Sciatic nerve (tissue), 2 donors: ENCODE measurements at regions not wholly inside any gene's neighbourhood (a gene's known extent, or its start where the extent isn't known, plus 50 kb on each side); places are given as distances from the start of the nearest gene placed in this dataset.

Experiments
- ATAC-seq: fragments of 200-7000 bp; cut with Tn5 transposase; one replicate; pipeline ENCODE4 v1.9.1; 2020; ENCODE audit warnings: mild to moderate bottlenecking, moderate library complexity
- DNase-seq: peaks from one replicate; pipeline ENCODE4 v3.0.0-alpha.2; 2020; ENCODE audit warnings: low spot score
- intact Hi-C: fragments of 100-400 bp; cut with DNase I; formaldehyde crosslinking; loops from one replicate; pipeline ENCODE4 v1.14.2; 2022
- donor health status: DM: no; HTN: no; CAD: no.
- donor health status: DM: no; HTN: no; CAD: no.

GRCh38 chr17:5635949-5636348 lies 51.6 kb upstream of the NLRP1 start:
- no peak for DNase-seq
- ATAC-seq = no peak
- intact Hi-C loops = no loop called here

GRCh38 chr17:5638596-5638995 lies 54.3 kb upstream of the NLRP1 start:
- ATAC-seq (no peak), DNase-seq (no peak)
- intact Hi-C loops = no loop called here

DNA sequence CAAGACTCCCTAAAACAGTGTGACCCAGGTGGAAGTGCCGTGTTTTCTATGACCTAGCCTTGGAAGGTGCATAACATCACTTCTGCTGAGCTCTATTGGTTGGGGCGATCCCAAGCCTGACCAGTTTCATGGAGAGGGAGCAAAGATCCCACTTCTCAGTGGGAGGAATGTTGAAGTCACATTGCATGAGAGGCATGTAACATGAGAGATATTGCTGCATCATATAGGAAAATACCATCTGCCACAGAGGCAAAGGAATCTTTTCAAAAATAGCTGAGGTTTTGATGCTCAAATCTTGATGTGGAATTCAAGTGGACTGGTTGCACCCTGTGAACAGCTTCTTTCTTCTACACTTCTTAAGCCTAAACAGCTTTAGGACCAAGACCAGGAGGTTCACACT lies 56.4 kb upstream of the NLRP1 start:
- DNase-seq (no peak), ATAC-seq (no peak)
- intact Hi-C loops = no loop called here

DNA sequence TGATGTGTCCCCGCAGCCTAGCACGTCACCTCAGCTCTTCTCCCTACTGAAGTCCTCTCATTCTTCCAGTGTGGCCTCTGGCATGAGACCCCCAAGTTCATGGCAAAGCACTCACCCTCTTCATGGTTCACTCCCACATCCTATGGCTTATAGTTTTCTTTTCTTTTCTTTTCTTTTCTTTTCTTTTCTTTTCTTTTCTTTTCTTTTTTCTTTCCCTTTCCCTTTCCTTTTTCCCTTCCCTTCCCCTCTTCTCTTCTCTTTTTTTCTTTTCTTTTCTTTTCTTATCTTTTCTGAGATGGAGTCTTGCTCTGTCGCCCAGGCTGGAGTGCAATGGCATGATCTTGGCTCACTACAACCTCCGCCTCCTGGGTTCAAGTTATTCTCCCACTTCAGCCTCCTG lies 58.4 kb upstream of the NLRP1 start:
- ATAC-seq (no peak), DNase-seq (no peak)
- intact Hi-C loops = no loop called here

DNA sequence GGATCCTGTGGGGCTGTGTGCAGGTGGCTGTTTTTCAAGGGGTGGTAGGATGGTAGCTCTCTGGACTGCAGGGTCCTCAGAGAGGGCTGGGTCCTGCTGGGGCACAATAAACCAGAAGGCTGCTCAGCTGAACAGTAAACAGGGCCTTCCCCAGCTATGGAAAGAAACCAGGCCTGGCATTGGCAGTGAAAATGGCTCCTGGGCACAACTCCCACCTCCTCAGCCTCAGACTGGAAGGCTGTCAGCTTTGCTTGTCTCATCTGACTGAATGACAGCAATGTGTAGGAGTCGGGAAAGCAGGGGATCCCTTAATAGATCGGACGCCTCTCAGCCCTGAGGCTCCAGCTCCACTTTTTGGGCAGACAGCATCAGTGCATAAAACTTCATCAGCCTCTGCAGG lies 59.8 kb upstream of the NLRP1 start:
- DNase-seq (no peak), ATAC-seq (no peak)
- intact Hi-C loops = no loop called here

DNA sequence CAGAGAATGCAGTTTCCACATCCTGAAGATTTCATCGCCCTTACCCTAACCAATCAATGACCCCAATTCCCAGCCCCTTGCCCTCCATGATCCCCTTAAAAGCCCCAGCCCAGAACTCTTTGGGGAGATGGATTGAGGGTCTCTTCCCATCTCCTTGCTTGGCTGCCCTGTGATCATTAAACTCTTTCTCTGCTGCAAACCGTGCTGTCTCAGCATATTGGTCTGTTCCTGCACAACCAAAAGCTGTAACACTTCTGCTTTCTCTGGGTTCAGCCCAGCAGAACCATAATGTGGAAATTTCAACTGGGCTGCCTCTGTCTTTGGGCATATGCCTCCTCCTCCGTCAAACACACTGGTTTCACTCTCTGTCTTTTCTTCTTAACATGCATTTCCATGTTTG lies 67.0 kb upstream of the NLRP1 start:
- DNase-seq (no peak), ATAC-seq (no peak)
- intact Hi-C loops = no loop called here

DNA sequence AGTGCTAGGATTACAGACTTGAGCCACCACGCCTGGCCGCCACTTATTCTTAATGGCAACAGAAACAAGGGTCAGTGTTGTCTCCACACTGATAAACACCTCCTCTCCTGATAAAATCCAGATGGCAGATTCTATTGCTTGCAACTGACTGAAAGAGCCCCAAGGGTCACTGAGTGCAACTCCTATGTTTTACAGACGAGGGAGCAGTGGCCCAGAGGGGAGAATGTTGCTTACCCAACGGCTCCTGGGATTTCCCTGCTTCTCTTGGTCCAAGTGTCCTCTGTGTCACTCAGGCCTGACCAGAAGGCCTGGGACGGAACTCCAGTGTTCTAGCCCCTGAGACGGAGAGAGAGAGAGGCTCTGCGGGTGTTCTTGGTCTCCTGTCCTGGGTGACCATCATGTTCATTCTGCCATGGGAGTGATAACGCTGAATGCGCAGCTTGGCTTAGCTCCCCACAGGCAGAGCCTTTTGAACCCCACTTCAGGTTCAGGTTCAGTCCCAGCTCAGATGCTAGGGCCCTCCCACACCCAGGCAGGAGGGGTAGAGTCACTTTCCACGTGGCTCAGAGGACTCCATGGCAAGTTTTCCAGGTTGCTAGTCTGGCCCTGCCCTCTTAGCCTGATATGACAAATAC lies 77.3 kb upstream of the NLRP1 start:
- no peak for ATAC-seq
- no peak for DNase-seq
- intact Hi-C loops = no loop called here

GRCh38 chr17:5662409-5663085 lies 78.2 kb upstream of the NLRP1 start:
- intact Hi-C loops = no loop called here
- ATAC-seq (no peak), DNase-seq (no peak)

- ATAC-seq (no peak), DNase-seq (no peak)
- intact Hi-C loops = no loop called here
Measured at GRCh38 chr17:5665164-5665563, 80.9 kb upstream of the NLRP1 start.

GRCh38 chr17:5667871-5668270 lies 83.6 kb upstream of the NLRP1 start:
- DNase-seq = no peak
- intact Hi-C loops = no loop called here
- no peak for ATAC-seq

DNA sequence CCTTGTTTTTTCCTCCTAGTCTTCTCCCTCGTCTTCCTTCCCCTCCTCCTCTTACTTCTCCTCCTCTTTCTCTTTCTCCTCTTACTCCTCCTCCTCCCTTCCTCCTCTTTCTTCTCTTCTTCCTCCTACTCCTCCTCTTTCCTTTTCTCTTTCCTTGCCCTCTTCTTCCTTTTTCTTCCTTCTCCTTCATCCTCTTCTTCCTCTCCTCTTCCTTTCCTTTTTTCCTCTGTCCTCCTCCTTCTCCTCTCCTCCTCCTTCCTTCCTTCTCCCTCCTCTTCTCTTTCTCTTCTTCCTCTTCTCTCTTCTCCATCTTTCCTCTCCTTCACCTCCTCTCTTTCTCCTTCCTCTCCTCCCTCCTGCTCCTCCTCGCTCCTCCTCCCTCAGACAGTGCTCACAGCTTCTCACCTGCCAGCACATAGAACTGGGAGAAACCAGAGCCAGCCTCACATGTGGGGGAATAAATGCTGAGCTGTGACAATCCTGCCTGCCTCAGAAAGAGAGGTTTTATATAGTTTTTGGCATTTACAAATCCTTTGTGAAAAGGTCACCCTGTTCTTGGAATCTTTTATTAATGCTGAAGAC lies 84.3 kb upstream of the NLRP1 start:
- intact Hi-C loops = no loop called here
- no peak for DNase-seq

GRCh38 chr17:5669191-5669590 lies 84.9 kb upstream of the NLRP1 start:
- intact Hi-C loops = no loop called here
- ATAC-seq (no peak), DNase-seq (no peak)

More for the DNA sequence above, 84.3 kb upstream of the NLRP1 start:
- no peak for ATAC-seq

DNA sequence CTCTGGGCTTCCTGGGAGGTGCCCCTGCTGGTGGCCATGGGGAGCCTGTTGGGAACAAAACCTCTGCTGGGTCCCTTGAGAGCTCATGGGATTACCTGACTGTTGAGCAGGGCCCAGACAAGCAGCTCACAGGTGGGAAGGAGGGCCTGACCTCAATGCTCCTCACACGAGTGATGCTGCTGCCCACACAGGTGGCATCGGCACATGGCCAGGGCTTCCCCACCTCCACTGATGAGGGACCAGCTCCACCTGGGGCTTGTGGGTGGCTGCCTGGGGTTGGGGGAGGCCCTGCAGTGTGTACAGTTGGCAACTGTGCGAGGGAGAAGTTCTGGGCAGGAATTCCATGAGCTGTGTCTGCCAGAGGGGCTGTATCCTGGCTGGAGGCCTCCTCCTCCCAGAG lies 87.8 kb upstream of the NLRP1 start:
- intact Hi-C loops = no loop called here
- no peak for DNase-seq
- ATAC-seq = no peak

DNA sequence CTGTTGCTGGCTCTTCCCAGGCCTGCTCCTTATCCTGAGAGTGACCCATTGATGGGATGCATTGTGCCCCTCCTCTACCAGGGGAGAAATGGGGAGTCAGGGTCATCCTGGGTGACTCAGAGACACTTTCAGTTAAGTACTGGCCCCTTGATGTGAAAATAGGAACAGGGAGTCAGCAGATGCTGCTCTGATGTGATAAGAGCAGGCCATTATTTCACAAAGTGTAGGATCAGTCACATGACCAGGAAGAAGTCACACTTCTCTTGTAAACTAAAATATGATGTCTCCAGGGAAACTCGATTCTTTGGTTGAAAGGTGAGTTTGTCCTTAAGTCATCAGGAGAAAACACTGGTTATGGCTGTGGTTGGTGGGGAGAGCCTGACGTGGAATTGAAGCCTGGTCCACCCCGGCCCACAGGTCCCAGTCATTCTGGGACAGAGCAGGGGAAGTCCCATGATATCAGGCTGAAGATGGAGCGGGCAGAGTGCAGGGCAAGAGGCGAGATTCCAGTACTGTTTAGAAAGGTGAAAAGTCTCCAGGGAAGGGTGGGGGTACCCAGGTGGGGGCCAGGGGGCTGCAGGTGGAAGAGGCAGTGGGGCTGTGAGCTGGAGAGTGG lies 88.6 kb upstream of the NLRP1 start:
- DNase-seq = no peak
- intact Hi-C loops = no loop called here
- ATAC-seq = no peak

DNA sequence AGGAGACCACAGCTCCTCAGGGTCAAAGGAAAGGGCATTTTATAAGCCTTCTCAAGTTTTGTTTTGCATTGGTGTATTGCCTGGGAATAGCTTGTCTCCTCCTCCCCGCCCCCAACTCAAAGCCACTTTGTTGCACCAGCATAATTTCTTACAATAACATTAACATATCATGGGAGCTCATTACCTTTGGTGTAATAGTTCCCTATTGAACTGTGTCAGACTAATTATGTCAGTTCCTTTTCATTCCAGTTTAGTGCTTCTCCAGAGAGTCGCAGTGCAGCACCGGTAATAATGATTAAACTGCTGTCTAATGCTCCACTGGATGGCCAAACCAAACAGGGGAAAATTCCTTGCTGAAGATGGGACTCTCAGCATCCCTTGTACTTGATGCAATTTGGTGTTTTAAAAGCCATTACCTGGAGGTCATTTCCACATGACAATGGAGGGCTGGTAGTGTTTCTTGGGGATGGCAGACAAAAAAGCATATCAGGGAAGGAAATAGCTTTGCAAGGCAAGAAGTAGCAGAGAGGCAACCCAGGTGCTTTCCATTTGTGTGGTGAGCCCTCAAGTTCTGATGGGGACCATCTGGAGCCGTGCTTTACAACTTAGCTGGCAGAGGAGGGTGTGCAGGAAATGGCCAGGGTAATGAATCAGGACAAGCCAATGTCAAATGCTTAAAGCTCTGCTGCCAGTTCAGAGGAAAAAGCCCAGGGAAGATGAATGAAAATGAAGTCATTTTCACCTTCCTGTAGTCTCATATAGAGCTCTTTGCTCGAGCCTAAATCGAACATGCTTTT lies 91.5 kb upstream of the NLRP1 start:
- DNase-seq = no peak
- intact Hi-C loops = no loop called here
- no peak for ATAC-seq

- ATAC-seq = no peak
- no peak for DNase-seq
- intact Hi-C loops = no loop called here
Measured at GRCh38 chr17:5677620-5678019, 93.3 kb upstream of the NLRP1 start.

- DNase-seq (no peak), ATAC-seq (no peak)
- intact Hi-C loops = no loop called here
Measured at GRCh38 chr17:5678171-5678570, 93.9 kb upstream of the NLRP1 start.

DNA sequence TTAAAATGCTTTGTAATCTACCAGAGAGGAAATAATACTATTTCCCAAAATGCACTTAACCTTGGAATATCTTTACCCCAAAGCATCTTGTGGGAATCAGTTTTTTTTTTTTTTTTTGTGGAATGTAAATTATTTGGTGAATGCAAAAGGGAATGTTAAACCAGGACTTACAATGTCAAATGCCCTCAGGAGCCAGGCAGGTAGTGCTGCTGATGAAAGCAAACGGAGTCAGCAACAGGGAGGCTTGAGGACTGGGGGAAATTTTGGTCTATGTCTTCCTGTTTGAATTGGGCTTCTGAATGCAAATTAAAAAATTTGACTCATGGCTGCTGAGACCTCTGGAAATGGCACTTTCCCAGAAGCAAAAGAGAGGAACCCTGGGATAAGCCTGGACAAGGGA lies 96.5 kb upstream of the NLRP1 start:
- no peak for ATAC-seq
- intact Hi-C loops = no loop called here
- DNase-seq = no peak

DNA sequence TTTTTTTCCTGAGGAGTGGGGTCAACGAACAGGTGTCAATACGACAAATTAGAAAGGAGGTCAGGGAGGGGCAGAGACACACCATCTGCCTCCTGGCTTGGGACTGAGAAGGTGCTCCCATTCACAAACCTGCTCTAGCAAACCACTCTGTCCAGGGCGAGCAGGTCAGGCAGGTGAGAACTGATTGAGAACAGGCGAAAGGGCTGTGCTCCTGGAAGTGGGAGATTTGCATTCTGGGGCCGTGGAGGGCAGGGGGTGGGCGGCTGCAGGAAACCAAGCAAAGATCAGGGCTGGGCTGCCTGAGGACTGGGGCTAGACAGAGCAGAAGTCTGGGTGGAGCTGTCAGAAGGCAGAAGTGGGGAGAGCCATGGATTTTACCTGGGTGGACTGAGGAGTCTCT lies 98.9 kb upstream of the NLRP1 start:
- intact Hi-C loops = no loop called here
- DNase-seq (no peak), ATAC-seq (no peak)
